ENCODE measurements at regions not wholly inside any gene's neighbourhood (a gene's known extent, or its start where the extent isn't known, plus 50 kb on each side); places are given as distances from the start of the nearest gene placed in this dataset.
"Not testable (repeated sequence)": the region's sequence is repeated elsewhere in the genome, so short reads cannot be mapped to it uniquely, and the experiment has no call there.

- H3K79me2 ChIP-seq (ENCODE audit: insufficient read depth); H3K4me2 ChIP-seq (ENCODE audit: unreplicated experiment); H3K36me3 ChIP-seq (ENCODE audit: low read depth); H3K4me1 ChIP-seq (ENCODE audit: insufficient read depth); H2AFZ ChIP-seq; H3K9me3 ChIP-seq (ENCODE audit: low read depth); H3K9me2 ChIP-seq (ENCODE audit: insufficient read depth); H3K9ac ChIP-seq; in situ Hi-C loops (cut with MboI); H3K27ac ChIP-seq; H3F3A ChIP-seq (ENCODE audit: insufficient read depth); H3K27me3 ChIP-seq (replicated peaks; ENCODE audit: insufficient read depth); DNase-seq; H3K4me3 ChIP-seq; H4K20me1 ChIP-seq (ENCODE audit: insufficient read depth): not testable (repeated sequence)
- whole genome bisulfite sequencing, 2 experiments (ENCODE audit: low coverage in 1 of 2, low lambda C conversion rate in 2 of 2, missing lambda C conversion rate in 2 of 2) = 90 to 93% methylated on average over 5 of the region's 5 CpGs
These were observed 52.5 kb downstream of the KIAA0408 start for GRCh38 chr6:127406722-127407121.

DNA sequence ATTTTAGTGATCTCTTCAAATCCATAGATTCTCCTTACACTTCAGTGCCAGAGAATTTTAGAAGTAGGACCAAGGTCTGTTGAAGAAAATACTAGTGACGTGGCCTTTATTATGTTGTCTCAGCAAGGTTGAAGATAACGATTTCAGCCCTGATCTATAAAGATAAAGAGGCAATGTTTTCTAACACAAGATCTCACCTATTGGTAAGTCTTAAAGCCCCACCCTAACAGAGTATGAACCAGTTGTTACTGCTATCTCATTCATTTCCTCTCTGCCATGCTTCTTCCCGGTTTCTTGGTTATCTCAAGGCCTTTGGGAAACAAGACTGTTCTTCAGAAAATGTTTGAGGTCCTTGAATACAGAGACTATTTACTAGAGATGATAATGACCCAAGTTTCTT lies 53.1 kb downstream of the KIAA0408 start:
- H3K27me3 ChIP-seq (replicated peaks; ENCODE audit: insufficient read depth) = no peaks in the 10 kb centered on the region
- no peak overlapping the region for H2AFZ ChIP-seq
- no peak for DNase-seq
- WGBS, 2 experiments (ENCODE audit: low coverage in 1 of 2, low lambda C conversion rate in 2 of 2, missing lambda C conversion rate in 2 of 2) = 91 to 93% methylated on average over 3 of the region's 3 CpGs
- H3K9me2 ChIP-seq (ENCODE audit: insufficient read depth) = no peaks in the 10 kb centered on the region
- H3K9me3 ChIP-seq (ENCODE audit: low read depth) = no peaks in the 10 kb centered on the region
- no peaks in the 10 kb centered on the region for H3K79me2 ChIP-seq (ENCODE audit: insufficient read depth)
- H3K4me3 ChIP-seq = no peak overlapping the region
- no peak overlapping the region for H3K9ac ChIP-seq
- no peaks in the 10 kb centered on the region for H3F3A ChIP-seq (ENCODE audit: insufficient read depth)
- no peak overlapping the region for H3K4me2 ChIP-seq (ENCODE audit: unreplicated experiment)
- H3K4me1 ChIP-seq (ENCODE audit: insufficient read depth) = no peaks in the 10 kb centered on the region
- TF ChIP-seq EZH2 (IDR thresholded peaks at IDR 0.05; ENCODE audit: insufficient read depth, poor library complexity, severe bottlenecking) = no peak
- TF ChIP-seq EZH2phosphoT487 (IDR thresholded peaks at IDR 0.05; ENCODE audit: insufficient read depth, low read depth) = no peak
- H3K36me3 ChIP-seq (ENCODE audit: low read depth) = no peaks in the 10 kb centered on the region
- no peaks in the 10 kb centered on the region for H4K20me1 ChIP-seq (ENCODE audit: insufficient read depth)
- no peak overlapping the region for H3K27ac ChIP-seq
- in situ Hi-C loops (cut with MboI) = no loop called here

DNA sequence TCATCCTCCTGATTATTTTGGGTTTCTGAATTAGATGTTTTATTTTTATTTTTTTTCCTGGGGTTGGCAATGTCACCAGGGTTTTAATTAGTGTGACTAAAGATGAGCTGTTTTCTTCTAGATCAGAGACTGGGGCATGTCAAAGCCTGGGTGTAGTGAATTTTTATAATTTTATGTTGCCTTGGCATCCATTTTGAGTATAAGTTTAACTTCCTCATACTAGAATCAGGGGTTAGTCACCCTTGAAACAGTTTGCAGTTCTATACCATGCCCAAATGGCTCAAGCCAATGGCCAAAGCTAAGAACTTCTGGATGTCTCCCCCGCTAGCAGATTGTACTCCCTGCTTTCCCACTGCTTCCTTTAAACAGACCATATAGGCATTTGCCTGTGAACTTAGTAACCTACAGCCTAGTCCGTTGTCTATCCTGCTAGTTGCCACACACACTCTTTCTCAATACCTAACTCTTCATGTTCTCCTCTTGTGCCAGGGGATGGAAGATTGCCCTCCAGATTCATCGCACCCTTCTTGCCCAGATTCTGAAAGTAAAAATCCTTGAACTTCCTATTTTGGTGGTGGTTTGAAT lies 54.5 kb downstream of the KIAA0408 start:
- Histone ChIP-seq H3F3A (ENCODE audit: insufficient read depth) (no peaks in the 10 kb centered on the region), H3K27me3 (replicated peaks; ENCODE audit: insufficient read depth) (no peaks in the 10 kb centered on the region), H3K27ac (no peak overlapping the region), H3K4me2 (ENCODE audit: unreplicated experiment) (no peak overlapping the region), H3K9me2 (ENCODE audit: insufficient read depth) (no peaks in the 10 kb centered on the region), H3K9me3 (ENCODE audit: low read depth) (no peaks in the 10 kb centered on the region), H3K9ac (no peak overlapping the region), H3K36me3 (ENCODE audit: low read depth) (no peaks in the 10 kb centered on the region), H3K4me3 (no peak overlapping the region), H3K4me1 (ENCODE audit: insufficient read depth) (no peaks in the 10 kb centered on the region), H2AFZ (peak overlapping the region; percentile 65; the same call in 1 of the 2 replicates), H3K79me2 (ENCODE audit: insufficient read depth) (no peaks in the 10 kb centered on the region), H4K20me1 (ENCODE audit: insufficient read depth) (no peaks in the 10 kb centered on the region)
- in situ Hi-C loops (cut with MboI) = no loop called here
- peak; percentile 35 for DNase-seq
- WGBS, 2 experiments (ENCODE audit: low coverage in 1 of 2, low lambda C conversion rate in 2 of 2, missing lambda C conversion rate in 2 of 2) = 83 to 85% methylated on average over 3 of the region's 3 CpGs
- TF ChIP-seq EZH2phosphoT487 (IDR thresholded peaks at IDR 0.05; ENCODE audit: insufficient read depth, low read depth) (no peak), EZH2 (IDR thresholded peaks at IDR 0.05; ENCODE audit: insufficient read depth, poor library complexity, severe bottlenecking) (no peak)

DNA sequence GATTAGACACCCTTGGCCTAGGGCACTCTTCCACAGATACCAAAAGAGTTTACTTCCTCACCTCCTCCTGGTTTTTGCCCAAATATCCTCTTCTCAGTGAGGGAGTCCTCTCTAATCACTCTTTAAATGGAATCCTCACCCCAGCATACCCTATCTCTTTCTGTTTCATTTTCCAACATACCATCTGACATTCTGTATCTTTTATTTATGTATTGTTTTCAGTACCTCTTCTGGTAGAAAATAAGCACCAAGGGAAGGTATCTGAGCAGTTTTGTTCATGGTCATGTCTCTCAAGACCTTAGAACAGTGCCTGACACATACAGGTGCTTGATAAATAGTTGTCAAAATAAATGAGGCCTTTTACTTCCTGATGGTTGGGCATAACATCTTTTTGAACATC lies 55.1 kb downstream of the KIAA0408 start:
- H3K4me3 ChIP-seq = no peak overlapping the region
- H2AFZ ChIP-seq = peak overlapping the region; percentile 65; the same call in 1 of the 2 replicates
- TF ChIP-seq EZH2 (IDR thresholded peaks at IDR 0.05; ENCODE audit: insufficient read depth, poor library complexity, severe bottlenecking) (no peak), EZH2phosphoT487 (IDR thresholded peaks at IDR 0.05; ENCODE audit: insufficient read depth, low read depth) (no peak)
- no peaks in the 10 kb centered on the region for H3F3A ChIP-seq (ENCODE audit: insufficient read depth)
- no peaks in the 10 kb centered on the region for H3K27me3 ChIP-seq (replicated peaks; ENCODE audit: insufficient read depth)
- in situ Hi-C loops (cut with MboI) = no loop called here
- no peaks in the 10 kb centered on the region for H4K20me1 ChIP-seq (ENCODE audit: insufficient read depth)
- H3K9ac ChIP-seq = no peak overlapping the region
- no peaks in the 10 kb centered on the region for H3K4me1 ChIP-seq (ENCODE audit: insufficient read depth)
- H3K4me2 ChIP-seq (ENCODE audit: unreplicated experiment) = no peak overlapping the region
- H3K9me2 ChIP-seq (ENCODE audit: insufficient read depth) = no peaks in the 10 kb centered on the region
- no peak for DNase-seq
- H3K9me3 ChIP-seq (ENCODE audit: low read depth) = no peaks in the 10 kb centered on the region
- H3K27ac ChIP-seq = no peak overlapping the region
- no peaks in the 10 kb centered on the region for H3K79me2 ChIP-seq (ENCODE audit: insufficient read depth)
- H3K36me3 ChIP-seq (ENCODE audit: low read depth) = no peaks in the 10 kb centered on the region

- 94 to 97% methylated on average over 2 of the region's 2 CpGs for WGBS, 2 experiments (ENCODE audit: low coverage in 1 of 2, low lambda C conversion rate in 2 of 2, missing lambda C conversion rate in 2 of 2)
- H3K4me1 ChIP-seq (ENCODE audit: insufficient read depth) = no peaks in the 10 kb centered on the region
- H2AFZ ChIP-seq = no peak overlapping the region
- no peak for DNase-seq
- H3F3A ChIP-seq (ENCODE audit: insufficient read depth) = no peaks in the 10 kb centered on the region
- H3K4me2 ChIP-seq (ENCODE audit: unreplicated experiment) = no peak overlapping the region
- no peak overlapping the region for H3K27ac ChIP-seq
- no peak for TF ChIP-seq EZH2phosphoT487 (IDR thresholded peaks at IDR 0.05; ENCODE audit: insufficient read depth, low read depth)
- no peaks in the 10 kb centered on the region for H3K9me3 ChIP-seq (ENCODE audit: low read depth)
- no peak overlapping the region for H3K9ac ChIP-seq
- no peak overlapping the region for H3K4me3 ChIP-seq
- in situ Hi-C loops (cut with MboI) = no loop called here
- no peaks in the 10 kb centered on the region for H3K79me2 ChIP-seq (ENCODE audit: insufficient read depth)
- no peaks in the 10 kb centered on the region for H4K20me1 ChIP-seq (ENCODE audit: insufficient read depth)
- H3K36me3 ChIP-seq (ENCODE audit: low read depth) = no peaks in the 10 kb centered on the region
- H3K9me2 ChIP-seq (ENCODE audit: insufficient read depth) = no peaks in the 10 kb centered on the region
- H3K27me3 ChIP-seq (replicated peaks; ENCODE audit: insufficient read depth) = no peaks in the 10 kb centered on the region
These were observed 55.6 kb downstream of the KIAA0408 start for GRCh38 chr6:127403636-127404035.

All from GM23248 (cell line).